ENCODE measurements at regions not wholly inside any gene's neighbourhood (a gene's known extent, or its start where the extent isn't known, plus 50 kb on each side); places are given as distances from the start of the nearest gene placed in this dataset.

- H2BK120ac ChIP-seq (ENCODE audit: low read depth, low read length, poor library complexity, severe bottlenecking) = no peak overlapping the region
- no peak overlapping the region for H2BK12ac ChIP-seq (ENCODE audit: insufficient read length, low read depth, low read length)
- H2AFZ ChIP-seq (ENCODE audit: low read length) = no peak overlapping the region
- H2AK5ac ChIP-seq (ENCODE audit: insufficient read length, low read length) = no peak overlapping the region
- Mint-ChIP-seq H3K4me1 (peaks cover 49 to 55% of the 10 kb centered on the region in 2 experiments), H3K4me3 (no peak overlapping the region), H3K27ac (peak overlapping the region in 2 of 3 experiments; percentile 0 to 45; a peak in 5 of 7 replicates), H3K36me3 (ENCODE audit: insufficient read depth in 1 of 3, low read depth in 3 of 3) (no peaks in the 10 kb centered on the region), H3K9me3 (no peaks in the 10 kb centered on the region; a peak in 1 of 5 replicates), H3K27me3 (ENCODE audit: low read depth) (peaks cover 16% of the 10 kb centered on the region)
- H3K27me3 ChIP-seq (ENCODE audit: insufficient read depth, low read length) = no peaks in the 10 kb centered on the region
- no peak overlapping the region for H2BK15ac ChIP-seq (ENCODE audit: low read depth, low read length)
- no peak overlapping the region for H3K18ac ChIP-seq (ENCODE audit: insufficient read length, low read depth, low read length)
- H3K14ac ChIP-seq (ENCODE audit: insufficient read depth, low read length) = no peak overlapping the region
- H3K4me1 ChIP-seq (ENCODE audit: insufficient read depth, low read length) = peaks cover 20% of the 10 kb centered on the region
- H3K23ac ChIP-seq (ENCODE audit: insufficient read length, low read depth, low read length) = no peak overlapping the region
- peak; percentile 75 for DNase-seq
- peak overlapping the region; percentile 1 for H3K27ac ChIP-seq (ENCODE audit: insufficient read length, low read depth, low read length)
- H3K9ac ChIP-seq (ENCODE audit: extremely low read depth, insufficient read length, low read length) = no peak overlapping the region
- no peaks in the 10 kb centered on the region for H4K20me1 ChIP-seq (ENCODE audit: control insufficient read depth, insufficient read depth, insufficient read length)
- no peak overlapping the region for H4K91ac ChIP-seq (ENCODE audit: insufficient read length, low read depth, low read length)
- H3K23me2 ChIP-seq (ENCODE audit: insufficient read length, low read depth, low read length, poor library complexity, severe bottlenecking) = no peaks in the 10 kb centered on the region
- no peak overlapping the region for H3T11ph ChIP-seq (ENCODE audit: low read length)
- no CpG with 5 or more reads among the region's 6 CpGs for WGBS (ENCODE audit: extremely low coverage, insufficient read length, low lambda C conversion rate)
- H3K79me2 ChIP-seq (ENCODE audit: insufficient read depth, low read length) = no peaks in the 10 kb centered on the region
- H2BK5ac ChIP-seq (ENCODE audit: insufficient read length, low read length) = no peak overlapping the region
- peak overlapping the region; percentile 2 for H3K4me2 ChIP-seq (ENCODE audit: insufficient read depth, insufficient read length, low read length)
- H3K56ac ChIP-seq (ENCODE audit: insufficient read length, low read depth, low read length) = no peak overlapping the region
- H2BK20ac ChIP-seq (ENCODE audit: low read depth, low read length, poor library complexity, severe bottlenecking) = no peak overlapping the region
- no peaks in the 10 kb centered on the region for H3K79me1 ChIP-seq (ENCODE audit: insufficient read depth, low read depth, low read length, poor library complexity, severe bottlenecking)
- H3K9me3 ChIP-seq (ENCODE audit: control insufficient read depth, low read depth, low read length) = no peaks in the 10 kb centered on the region
- H4K8ac ChIP-seq (replicated peaks; ENCODE audit: insufficient read length, low read depth, low read length) = no peak overlapping the region
- H3K4ac ChIP-seq (ENCODE audit: low read depth, low read length) = no peak overlapping the region
- TF ChIP-seq, protein P1, sequence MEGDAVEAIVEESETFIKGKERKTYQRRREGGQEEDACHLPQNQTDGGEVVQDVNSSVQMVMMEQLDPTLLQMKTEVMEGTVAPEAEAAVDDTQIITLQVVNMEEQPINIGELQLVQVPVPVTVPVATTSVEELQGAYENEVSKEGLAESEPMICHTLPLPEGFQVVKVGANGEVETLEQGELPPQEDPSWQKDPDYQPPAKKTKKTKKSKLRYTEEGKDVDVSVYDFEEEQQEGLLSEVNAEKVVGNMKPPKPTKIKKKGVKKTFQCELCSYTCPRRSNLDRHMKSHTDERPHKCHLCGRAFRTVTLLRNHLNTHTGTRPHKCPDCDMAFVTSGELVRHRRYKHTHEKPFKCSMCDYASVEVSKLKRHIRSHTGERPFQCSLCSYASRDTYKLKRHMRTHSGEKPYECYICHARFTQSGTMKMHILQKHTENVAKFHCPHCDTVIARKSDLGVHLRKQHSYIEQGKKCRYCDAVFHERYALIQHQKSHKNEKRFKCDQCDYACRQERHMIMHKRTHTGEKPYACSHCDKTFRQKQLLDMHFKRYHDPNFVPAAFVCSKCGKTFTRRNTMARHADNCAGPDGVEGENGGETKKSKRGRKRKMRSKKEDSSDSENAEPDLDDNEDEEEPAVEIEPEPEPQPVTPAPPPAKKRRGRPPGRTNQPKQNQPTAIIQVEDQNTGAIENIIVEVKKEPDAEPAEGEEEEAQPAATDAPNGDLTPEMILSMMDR (conservative IDR thresholded peaks at IDR 0.05) = no peak
- no peak overlapping the region for H4K5ac ChIP-seq (ENCODE audit: insufficient read length, low read depth, low read length)
Measured at GRCh38 chr11:130760515-130761125, 155.7 kb downstream of the SNX19 start.

All from H9 (cell line).